HG03439 (cell line): ENCODE measurements at regions not wholly inside any gene's neighbourhood (a gene's known extent, or its start where the extent isn't known, plus 50 kb on each side); places are given as distances from the start of the nearest gene placed in this dataset.

Experiments
- ATAC-seq: cut with Tn5 transposase; IDR thresholded peaks from one replicate; pipeline ENCODE4 v1.9.1; 2021; ENCODE audit warnings: mild to moderate bottlenecking, moderate library complexity; ENCODE audit not compliant: unreplicated experiment

GRCh38 chr2:6750411-6751158 lies 115.1 kb downstream of the CMPK2 start:
- no peak for ATAC-seq

DNA sequence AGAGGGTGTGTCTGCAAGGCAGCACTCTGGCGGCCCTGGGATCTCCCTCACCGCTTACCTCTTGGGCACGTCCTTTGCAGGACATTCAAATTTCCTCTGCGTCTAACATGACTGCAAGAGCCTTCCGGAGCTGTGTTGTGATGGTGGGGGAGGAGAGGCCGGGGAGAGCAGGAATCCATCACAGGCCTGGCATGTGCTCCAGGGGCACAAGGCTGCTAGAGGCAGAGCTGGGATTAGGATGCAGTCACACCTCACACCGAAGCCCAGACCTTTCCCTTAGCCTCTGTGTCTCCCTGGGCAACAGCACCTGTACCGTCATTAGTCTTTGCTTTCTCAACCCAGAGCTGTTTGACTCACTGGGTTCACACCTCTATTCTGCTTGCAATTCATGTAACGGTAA lies 111.3 kb downstream of the CMPK2 start:
- no peak for ATAC-seq

DNA sequence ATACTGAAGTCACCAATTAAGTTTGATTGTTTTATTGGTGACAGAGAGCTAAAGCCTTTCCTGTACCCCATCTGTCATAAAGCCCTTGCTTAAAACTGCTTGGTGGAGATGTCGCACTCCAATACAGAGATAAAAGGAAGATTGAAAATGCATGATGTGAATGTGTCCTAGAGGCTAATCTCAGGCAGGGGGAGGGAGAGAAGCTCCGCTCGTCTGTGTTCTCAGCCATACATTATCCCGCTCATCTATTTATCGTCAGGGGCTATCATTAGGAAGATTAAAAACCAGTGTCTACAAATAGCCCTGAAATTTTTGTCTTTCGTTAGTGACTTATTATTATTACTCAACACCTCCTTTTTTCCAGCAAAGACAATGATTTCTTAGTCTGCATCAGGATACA lies 110.3 kb downstream of the CMPK2 start:
- ATAC-seq = no peak

DNA sequence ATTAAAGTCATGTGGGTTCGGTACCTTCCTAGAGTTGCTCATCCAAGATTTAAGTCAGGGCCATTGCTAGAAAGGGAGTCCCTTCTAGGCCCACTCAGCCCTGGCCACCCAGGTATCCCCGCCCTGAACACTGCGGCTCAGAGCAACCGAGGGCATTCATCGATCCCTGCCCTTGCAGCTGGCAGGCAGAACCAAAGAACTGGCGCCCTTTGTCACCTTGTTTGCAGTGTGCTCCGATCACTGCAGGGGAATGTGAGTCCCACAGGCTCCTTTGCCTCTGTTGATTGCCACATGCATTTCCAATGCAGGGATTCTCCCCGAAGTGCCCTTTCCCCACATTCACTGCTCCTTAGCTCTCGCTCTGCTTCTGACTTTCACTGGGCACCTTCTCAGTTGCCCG lies 108.5 kb downstream of the CMPK2 start:
- ATAC-seq = no peak

DNA sequence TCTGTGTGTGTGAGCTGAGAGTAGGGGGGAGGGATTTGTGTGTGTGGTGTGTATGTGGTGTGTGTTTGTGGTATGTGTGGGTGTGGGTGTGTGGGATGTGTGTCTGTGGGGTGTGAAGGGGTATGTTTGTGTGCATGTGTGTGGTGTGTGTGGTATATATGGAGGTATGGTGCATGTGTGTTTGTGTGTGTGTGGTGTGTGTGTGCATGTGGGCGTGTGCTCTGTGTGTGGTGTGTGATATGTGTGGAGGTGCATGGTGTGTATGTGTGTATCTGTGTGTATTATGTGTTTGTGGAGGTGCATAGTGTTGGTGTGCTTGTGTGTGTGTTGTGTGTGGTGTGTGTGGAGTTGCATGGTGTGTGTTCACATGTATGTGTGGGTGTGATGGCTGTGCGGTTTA lies 106.0 kb downstream of the CMPK2 start:
- no peak for ATAC-seq

DNA sequence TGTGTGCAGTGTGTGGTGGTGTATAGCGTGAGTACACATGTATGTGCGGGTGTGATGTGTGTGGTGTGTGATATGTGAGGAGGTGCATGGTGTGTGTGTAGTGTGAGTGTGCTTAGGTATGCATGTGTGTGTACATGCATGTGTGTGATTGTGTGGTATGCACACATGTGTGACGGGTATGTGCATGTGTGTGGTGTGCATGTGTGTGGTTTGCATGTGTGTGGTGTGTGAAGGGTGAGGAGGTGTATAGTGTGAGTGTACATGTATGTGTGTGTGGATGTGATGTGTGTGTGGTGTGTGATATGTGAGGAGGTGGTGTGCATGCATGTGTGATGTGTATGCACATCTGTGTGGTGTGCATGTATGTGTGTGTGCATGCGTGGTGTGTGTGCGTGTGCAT lies 105.6 kb downstream of the CMPK2 start:
- ATAC-seq = no peak

- ATAC-seq = no peak
These were observed 100.6 kb downstream of the CMPK2 start for GRCh38 chr2:6764968-6765723.

GRCh38 chr2:6769346-6769745 lies 96.4 kb downstream of the CMPK2 start:
- no peak for ATAC-seq

- ATAC-seq = no peak
These were observed 95.7 kb downstream of the CMPK2 start for GRCh38 chr2:6770006-6770405.

DNA sequence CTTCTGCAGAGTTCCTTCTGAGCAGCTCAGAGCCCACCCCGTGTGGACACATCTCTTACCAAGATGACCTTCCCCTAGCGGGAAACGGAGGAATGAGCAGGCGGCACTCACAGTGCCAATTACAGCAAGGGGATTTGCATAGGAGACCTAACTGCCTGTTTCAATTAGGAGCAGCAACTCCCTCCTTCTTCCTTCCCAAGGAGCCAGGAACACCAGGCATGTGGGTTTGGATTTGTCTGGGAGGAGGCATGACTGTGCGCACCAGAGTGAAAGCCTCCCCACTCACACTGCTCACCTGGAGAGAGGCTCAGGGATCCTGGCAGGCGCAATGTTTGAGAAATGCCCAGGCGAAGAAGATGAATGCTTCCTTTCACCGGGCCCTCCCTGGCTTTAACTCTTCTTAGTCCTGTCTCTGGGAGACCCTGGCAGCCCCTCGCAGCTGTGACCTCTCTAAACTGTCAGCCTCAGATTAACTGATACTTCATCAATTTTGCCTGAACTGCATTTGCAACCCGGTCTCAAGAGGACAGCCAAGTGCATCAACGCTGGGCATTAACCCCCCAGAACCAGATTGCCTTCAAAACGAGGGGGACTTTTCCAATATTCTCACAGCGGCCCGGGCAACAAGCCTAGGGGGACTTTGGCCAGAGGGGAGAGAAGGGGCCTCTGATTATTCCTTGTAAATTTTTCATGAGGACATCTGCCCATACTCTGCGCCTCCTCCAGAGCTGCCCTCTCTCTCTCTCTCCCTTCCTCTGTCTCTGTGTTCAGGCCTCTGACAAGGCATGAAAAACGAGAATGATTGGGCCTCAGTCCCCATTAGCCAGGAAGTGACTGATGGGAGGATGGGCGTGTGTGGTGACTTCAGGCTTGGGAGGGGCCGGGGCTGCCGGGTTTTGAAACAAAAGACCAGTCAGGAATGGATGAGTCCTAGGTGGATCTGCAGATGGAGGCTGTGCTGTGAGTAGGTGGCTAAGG lies 93.8 kb downstream of the CMPK2 start:
- no peak for ATAC-seq

DNA sequence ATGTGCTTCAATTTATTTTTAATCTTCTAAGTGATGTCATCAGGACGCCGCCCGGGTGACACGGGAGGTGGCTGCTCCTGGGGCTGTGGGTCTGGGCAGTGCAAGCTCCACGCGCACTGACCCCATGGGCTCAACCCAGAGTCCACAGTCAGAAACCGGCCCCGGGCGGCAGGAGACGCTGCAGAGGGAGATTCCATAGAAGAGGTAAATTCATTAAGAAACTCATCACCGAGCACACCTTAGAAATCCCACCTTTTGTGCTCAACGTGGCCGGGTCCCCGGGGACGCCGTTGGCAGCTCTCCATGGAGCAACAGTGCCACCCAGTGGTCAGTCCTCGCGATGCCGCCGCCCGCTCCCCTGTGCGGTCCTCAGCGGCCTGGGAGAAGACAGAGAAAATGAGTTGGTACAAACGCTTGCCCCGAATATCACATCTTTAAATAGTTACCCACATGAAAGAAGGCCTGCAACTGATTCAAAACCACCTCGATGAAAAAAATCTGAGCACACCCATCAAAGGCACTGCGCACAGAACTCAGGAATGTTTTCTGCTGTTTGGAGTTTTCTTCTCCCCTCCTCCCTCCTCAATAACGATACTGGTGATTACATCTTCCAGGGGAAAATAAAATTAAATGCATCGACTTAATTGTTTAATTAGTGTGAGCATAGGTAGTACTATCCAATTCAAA lies 92.6 kb downstream of the CMPK2 start:
- peak; percentile 95 for ATAC-seq

GRCh38 chr2:6773694-6774044 lies 92.0 kb downstream of the CMPK2 start:
- no peak for ATAC-seq

- ATAC-seq = no peak
These were observed 89.6 kb downstream of the CMPK2 start for GRCh38 chr2:6776125-6776524.

DNA sequence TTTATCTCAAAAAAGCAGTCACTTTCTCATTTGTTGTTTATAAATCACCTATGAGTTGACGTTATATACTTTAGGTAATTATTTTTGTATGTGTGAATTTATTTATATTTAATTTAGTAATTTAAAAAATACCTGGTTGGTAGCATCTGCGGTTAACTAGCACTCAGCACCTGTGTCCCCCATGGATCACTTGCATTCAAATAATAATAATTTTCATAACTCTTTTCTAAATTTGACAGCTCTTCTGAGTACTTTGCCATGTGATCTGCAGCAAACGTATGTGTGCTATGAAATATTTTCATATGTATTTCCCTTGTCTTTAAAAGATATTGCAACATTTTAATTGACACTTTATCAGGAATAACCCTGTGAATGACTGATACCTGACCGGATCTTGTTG lies 88.1 kb downstream of the CMPK2 start:
- ATAC-seq = no peak

DNA sequence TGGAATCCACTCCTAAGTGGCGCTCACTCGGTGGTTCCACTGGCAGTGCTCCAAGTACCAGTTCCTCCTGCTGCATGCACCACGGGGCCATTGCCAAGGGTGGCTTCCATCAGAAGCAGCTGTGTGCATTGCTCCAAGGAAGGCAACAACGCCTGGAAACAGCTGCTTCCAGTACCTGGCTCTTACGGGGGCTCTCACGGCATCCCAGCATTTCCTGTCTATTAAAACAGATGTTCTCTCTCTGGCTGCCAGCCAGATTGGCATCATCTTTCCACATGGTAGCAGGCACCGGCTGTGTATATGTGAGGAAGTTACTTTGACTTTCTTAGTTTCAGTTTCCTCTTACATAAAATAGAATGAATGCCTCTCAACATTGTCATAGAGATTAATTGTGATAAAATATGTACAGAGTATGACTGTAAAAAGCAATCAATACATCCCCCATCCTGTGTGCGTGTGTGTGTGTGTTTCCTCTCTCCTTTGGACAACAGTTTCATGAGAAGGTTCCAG lies 84.9 kb downstream of the CMPK2 start:
- ATAC-seq = no peak

GRCh38 chr2:6782517-6783237 lies 83.0 kb downstream of the CMPK2 start:
- no peak for ATAC-seq

GRCh38 chr2:6783238-6783614 lies 82.5 kb downstream of the CMPK2 start:
- ATAC-seq = no peak

GRCh38 chr2:6784291-6784690 lies 81.4 kb downstream of the CMPK2 start:
- ATAC-seq = no peak

DNA sequence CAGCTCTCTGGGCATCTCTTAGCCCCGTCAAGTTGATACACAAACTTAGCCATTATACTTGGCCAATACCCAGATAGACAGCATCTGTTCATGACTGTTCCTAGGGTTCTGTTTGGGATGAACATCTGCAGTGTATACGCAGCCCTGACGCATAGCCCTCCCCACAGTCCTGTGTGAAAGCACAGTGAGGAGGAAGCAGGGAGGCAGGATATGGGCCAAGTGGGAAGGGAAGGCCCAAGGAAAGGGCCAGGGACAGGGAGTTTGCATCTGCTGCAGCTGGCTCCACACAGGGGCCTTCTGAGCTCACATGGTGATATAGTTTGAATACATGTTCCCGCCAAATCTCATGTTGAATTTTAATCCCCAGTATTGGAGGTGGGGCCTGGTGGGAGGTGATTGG lies 80.2 kb downstream of the CMPK2 start:
- ATAC-seq = no peak

DNA sequence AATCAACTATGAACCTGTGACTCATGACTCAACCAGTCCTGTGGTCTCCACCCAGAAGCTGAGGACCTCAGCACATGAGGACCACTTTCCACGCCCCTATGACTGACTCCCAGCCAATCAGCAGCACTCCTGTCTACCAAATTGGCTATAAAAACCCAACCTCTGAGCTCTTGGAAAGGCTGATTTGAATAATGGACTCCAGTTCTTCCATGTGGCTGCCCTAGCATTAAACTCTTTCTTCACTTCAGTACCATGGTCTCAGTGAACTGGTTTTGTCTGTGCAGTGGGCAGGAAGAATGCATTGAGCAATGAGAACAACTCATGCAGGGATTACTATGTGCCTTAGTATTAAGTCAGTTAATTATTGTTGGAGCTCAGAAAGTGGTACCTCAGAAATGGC lies 78.3 kb downstream of the CMPK2 start:
- ATAC-seq = no peak
